ENCODE measurements at regions not wholly inside any gene's neighbourhood (a gene's known extent, or its start where the extent isn't known, plus 50 kb on each side); places are given as distances from the start of the nearest gene placed in this dataset.
"Not testable (repeated sequence)": the region's sequence is repeated elsewhere in the genome, so short reads cannot be mapped to it uniquely, and the experiment has no call there.

- no peak for DNase-seq
These were observed 301.4 kb upstream of the TGFBR2 start for GRCh38 chr3:30305021-30305420.

- DNase-seq, result no peak
These were observed 299.5 kb upstream of the TGFBR2 start for GRCh38 chr3:30306896-30307295.

GRCh38 chr3:30307372-30307950 lies 298.9 kb upstream of the TGFBR2 start:
- DNase-seq, result no peak

GRCh38 chr3:30308131-30308530 lies 298.3 kb upstream of the TGFBR2 start:
- no peak for DNase-seq

- no peak for DNase-seq
These were observed 296.1 kb upstream of the TGFBR2 start for GRCh38 chr3:30309961-30310954.

GRCh38 chr3:30311781-30312180 lies 294.6 kb upstream of the TGFBR2 start:
- no peak for DNase-seq

- no peak for DNase-seq
These were observed 292.6 kb upstream of the TGFBR2 start for GRCh38 chr3:30313840-30314239.

- no peak for DNase-seq
These were observed 291.6 kb upstream of the TGFBR2 start for GRCh38 chr3:30314757-30315325.

- no peak for DNase-seq
These were observed 291.0 kb upstream of the TGFBR2 start for GRCh38 chr3:30315447-30315846.

- DNase-seq, result no peak
These were observed 288.8 kb upstream of the TGFBR2 start for GRCh38 chr3:30317561-30317960.

GRCh38 chr3:30318110-30318509 lies 288.3 kb upstream of the TGFBR2 start:
- DNase-seq, result no peak

GRCh38 chr3:30319713-30320112 lies 286.7 kb upstream of the TGFBR2 start:
- DNase-seq, result peak; percentile 14

- DNase-seq, result no peak
These were observed 286.0 kb upstream of the TGFBR2 start for GRCh38 chr3:30320392-30320791.

GRCh38 chr3:30321065-30321464 lies 285.3 kb upstream of the TGFBR2 start:
- DNase-seq, result no peak

- not testable (repeated sequence) for DNase-seq
These were observed 282.8 kb upstream of the TGFBR2 start for GRCh38 chr3:30323649-30324048.

- no peak for DNase-seq
These were observed 281.8 kb upstream of the TGFBR2 start for GRCh38 chr3:30324587-30324986.

- not testable (repeated sequence) for DNase-seq
These were observed 278.4 kb upstream of the TGFBR2 start for GRCh38 chr3:30327976-30328375.

- DNase-seq, result not testable (repeated sequence)
These were observed 277.5 kb upstream of the TGFBR2 start for GRCh38 chr3:30328935-30329334.

- no peak for DNase-seq
These were observed 274.9 kb upstream of the TGFBR2 start for GRCh38 chr3:30331519-30331918.

GRCh38 chr3:30332196-30333021 lies 274.0 kb upstream of the TGFBR2 start:
- no peak for DNase-seq

GRCh38 chr3:30333143-30333542 lies 273.3 kb upstream of the TGFBR2 start:
- DNase-seq, result no peak

GRCh38 chr3:30333903-30334302 lies 272.5 kb upstream of the TGFBR2 start:
- no peak for DNase-seq

GRCh38 chr3:30340500-30340899 lies 265.9 kb upstream of the TGFBR2 start:
- DNase-seq, result no peak
